ENCODE measurements at regions not wholly inside any gene's neighbourhood (a gene's known extent, or its start where the extent isn't known, plus 50 kb on each side); places are given as distances from the start of the nearest gene placed in this dataset.

DNA sequence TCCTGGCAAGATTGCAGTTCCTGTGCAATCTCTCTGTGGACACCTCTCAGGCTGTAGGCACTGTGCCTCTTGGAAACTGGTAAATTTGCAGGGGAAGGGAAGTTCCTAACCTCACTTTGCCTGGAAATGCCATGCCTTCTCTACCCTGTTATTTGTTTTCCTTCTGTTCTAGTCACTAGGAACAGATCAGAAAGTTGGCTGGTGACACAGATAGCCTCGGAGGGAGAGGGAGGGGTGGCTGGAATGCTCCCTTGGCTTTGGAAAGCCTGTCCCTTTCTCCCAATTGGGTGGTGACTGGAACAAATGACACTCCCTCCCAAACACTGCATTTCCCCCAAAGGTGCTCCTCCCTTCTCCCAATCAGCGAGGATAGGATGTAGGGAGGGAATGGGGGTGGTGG is 131.5 kb upstream of the F13A1 start:
- no peak for TF ChIP-seq TEAD4 (IDR thresholded peaks at IDR 0.05)
- TF ChIP-seq, protein P1, sequence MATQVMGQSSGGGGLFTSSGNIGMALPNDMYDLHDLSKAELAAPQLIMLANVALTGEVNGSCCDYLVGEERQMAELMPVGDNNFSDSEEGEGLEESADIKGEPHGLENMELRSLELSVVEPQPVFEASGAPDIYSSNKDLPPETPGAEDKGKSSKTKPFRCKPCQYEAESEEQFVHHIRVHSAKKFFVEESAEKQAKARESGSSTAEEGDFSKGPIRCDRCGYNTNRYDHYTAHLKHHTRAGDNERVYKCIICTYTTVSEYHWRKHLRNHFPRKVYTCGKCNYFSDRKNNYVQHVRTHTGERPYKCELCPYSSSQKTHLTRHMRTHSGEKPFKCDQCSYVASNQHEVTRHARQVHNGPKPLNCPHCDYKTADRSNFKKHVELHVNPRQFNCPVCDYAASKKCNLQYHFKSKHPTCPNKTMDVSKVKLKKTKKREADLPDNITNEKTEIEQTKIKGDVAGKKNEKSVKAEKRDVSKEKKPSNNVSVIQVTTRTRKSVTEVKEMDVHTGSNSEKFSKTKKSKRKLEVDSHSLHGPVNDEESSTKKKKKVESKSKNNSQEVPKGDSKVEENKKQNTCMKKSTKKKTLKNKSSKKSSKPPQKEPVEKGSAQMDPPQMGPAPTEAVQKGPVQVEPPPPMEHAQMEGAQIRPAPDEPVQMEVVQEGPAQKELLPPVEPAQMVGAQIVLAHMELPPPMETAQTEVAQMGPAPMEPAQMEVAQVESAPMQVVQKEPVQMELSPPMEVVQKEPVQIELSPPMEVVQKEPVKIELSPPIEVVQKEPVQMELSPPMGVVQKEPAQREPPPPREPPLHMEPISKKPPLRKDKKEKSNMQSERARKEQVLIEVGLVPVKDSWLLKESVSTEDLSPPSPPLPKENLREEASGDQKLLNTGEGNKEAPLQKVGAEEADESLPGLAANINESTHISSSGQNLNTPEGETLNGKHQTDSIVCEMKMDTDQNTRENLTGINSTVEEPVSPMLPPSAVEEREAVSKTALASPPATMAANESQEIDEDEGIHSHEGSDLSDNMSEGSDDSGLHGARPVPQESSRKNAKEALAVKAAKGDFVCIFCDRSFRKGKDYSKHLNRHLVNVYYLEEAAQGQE (IDR thresholded peaks at IDR 0.05; ENCODE audit: low read depth) = no peak
- no peak for TF ChIP-seq RAD21 (IDR thresholded peaks at IDR 0.05; ENCODE audit: low read depth)
- TF ChIP-seq, protein P2, sequence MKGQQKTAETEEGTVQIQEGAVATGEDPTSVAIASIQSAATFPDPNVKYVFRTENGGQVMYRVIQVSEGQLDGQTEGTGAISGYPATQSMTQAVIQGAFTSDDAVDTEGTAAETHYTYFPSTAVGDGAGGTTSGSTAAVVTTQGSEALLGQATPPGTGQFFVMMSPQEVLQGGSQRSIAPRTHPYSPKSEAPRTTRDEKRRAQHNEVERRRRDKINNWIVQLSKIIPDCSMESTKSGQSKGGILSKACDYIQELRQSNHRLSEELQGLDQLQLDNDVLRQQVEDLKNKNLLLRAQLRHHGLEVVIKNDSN (IDR thresholded peaks at IDR 0.05) = no peak
- no peak for TF ChIP-seq ZBTB7A (IDR thresholded peaks at IDR 0.05; ENCODE audit: low read depth)
- no peak for TF ChIP-seq FOXM1 (IDR thresholded peaks at IDR 0.05; ENCODE audit: borderline replicate concordance, low read depth)
- no peak for TF ChIP-seq YY1 (IDR thresholded peaks at IDR 0.05; ENCODE audit: low read depth)
- TF ChIP-seq TAF1 (IDR thresholded peaks at IDR 0.05; ENCODE audit: low read depth) = no peak
- no peak for TF ChIP-seq NFIC (IDR thresholded peaks at IDR 0.05)
- TF ChIP-seq EP300 (IDR thresholded peaks at IDR 0.05; ENCODE audit: borderline replicate concordance) = no peak
- no peak for TF ChIP-seq CREB1 (IDR thresholded peaks at IDR 0.05; ENCODE audit: low read depth)
